GM18867 (cell line): ENCODE measurements at regions not wholly inside any gene's neighbourhood (a gene's known extent, or its start where the extent isn't known, plus 50 kb on each side); places are given as distances from the start of the nearest gene placed in this dataset.
A peak's percentile ranks its signal among the peaks of the same experiment; 100 is the strongest.

Source experiments
- ATAC-seq: cut with Tn5 transposase; IDR thresholded peaks from one replicate; pipeline ENCODE4 v1.9.1; 2021; ENCODE audit warnings: mild to moderate bottlenecking, moderate library complexity; ENCODE audit not compliant: unreplicated experiment

- no peak for ATAC-seq
Measured at GRCh38 chr2:213202011-213202410, 50.6 kb upstream of the IKZF2 start.

- no peak for ATAC-seq
Measured at GRCh38 chr2:213205944-213206343, 54.5 kb upstream of the IKZF2 start.

GRCh38 chr2:213213186-213213585, 61.8 kb upstream of the IKZF2 start:
- ATAC-seq = no peak

- ATAC-seq = no peak
Measured at GRCh38 chr2:213214209-213214608, 62.8 kb upstream of the IKZF2 start.

GRCh38 chr2:213216461-213216860, 65.0 kb upstream of the IKZF2 start:
- no peak for ATAC-seq

GRCh38 chr2:213219816-213220215, 64.4 kb upstream of the SPAG16 start:
- ATAC-seq = no peak

DNA sequence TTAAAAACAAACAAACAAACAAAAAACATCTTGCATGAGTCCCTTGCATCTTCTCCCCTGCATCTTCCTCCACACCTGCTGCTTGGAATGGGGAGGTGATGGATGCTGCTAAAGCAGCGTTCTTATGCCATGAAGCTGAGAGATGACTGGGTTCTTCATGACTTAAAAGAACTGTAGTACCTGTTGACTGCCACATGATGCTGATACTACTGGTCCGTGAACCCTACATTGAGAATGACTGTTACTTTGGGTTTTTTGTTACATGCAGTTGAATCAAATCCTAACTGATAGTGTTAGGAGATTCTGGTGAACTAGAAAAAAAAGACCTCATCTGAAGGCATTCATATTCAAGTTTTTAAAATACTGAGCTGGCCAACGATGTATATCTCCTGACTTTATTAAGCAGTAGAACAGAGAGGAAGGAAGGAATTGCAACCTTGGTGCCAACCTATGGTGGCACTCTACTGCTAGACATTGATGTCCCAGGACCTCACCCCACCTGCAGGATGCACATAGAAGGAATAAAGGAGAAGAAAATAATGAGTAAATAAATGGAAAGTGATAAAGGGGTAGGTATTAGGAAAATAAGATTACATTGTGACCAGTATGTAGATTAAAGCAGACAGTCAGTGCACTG, 63.2 kb upstream of the SPAG16 start:
- peak; percentile 83 for ATAC-seq

- ATAC-seq = no peak
Measured at GRCh38 chr2:213221957-213222356, 62.3 kb upstream of the SPAG16 start.

DNA sequence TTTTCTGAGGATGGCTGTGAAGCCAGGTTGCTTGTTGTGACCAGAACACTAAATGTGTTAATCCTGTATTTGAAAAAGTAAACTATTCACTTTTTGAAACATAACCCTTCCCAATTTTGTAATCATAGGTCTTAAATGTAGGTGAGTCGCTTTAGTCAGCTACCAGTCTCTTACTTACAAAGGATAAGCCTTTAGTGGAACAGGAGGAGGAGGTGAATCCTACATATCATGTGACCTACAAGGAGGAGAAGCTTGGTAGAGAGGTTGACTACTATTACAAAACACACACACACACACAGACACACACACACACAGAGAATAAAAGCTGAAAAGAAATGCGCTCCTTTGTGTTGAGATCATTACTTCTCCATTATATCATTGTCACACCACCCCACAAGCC, 59.9 kb upstream of the SPAG16 start:
- no peak for ATAC-seq

DNA sequence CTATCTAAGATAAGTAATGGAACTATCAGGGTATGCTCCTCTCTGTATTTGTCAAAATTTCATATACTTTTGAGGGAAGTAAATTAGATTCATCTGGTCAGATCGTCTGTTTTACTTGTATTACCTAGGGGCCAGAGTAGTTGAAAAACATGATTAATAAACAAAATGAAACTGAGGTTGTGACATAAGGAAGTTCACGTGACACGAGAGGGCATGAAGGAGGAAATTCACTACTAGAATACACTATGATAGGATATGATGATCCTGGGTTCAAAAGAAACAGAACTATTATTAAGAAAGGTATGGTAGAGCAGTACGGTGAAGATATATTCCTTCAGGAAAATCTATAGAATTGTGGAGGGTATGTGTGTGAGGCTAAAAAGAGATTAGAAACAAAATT, 58.4 kb upstream of the SPAG16 start:
- ATAC-seq = no peak

GRCh38 chr2:213227458-213227857, 56.8 kb upstream of the SPAG16 start:
- peak; percentile 91 for ATAC-seq

DNA sequence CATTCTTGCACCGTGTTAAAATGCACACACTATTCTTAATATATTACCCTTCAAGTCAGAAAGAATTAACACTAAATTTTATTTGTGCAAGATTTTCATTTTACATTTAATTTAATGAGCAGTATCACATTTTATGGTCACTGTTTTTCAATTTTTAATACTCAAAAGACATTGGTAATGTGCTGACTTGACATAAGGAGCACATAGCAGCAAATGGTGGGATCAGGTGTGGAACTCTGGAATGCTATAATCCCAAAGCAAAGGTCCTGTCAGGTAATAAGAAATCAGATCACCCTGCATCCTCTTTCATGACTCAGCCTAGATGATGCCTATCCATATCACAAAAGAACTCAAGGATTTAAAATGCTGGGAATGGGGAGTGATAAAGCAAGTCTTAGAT, 55.6 kb upstream of the SPAG16 start:
- no peak for ATAC-seq

DNA sequence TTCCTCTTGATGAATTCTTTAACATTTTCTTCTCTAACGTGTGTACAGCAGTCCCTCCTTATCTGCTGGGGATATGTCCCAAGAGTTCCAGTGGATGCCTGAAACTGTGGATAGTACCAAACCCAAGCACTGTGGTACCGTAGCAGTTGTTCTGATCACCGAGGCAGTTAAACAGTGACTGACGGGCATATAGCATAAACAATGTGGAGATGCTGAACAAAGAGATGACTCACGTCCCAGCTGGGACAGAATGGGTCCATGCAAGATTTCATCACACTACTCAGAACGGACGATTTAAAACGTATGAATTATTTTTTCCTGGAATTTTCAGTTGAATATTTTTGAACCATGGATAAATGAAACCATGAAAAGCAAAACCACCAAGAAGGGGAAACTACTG, 54.5 kb upstream of the SPAG16 start:
- no peak for ATAC-seq

DNA sequence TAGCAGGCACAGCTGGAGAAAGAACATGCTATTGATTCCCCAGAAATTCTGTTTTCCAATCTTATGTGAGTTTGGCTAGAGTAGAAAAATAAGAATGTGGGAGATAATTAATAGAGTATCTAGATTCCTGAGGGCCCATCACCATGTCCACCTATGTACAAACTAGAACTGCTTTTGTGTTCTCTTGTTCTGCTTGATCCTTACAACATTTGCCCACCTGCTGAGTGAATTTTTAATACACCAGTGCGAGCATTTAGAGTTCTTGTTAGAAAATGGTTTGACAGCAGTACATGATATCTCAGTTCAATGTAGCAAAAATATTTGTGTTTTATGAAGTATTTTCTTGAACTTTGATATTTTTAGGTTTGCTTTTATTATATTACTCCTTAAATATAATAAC, 52.3 kb upstream of the SPAG16 start:
- ATAC-seq = no peak

GRCh38 chr2:213232649-213233437, 51.4 kb upstream of the SPAG16 start:
- ATAC-seq = peak; percentile 95

DNA sequence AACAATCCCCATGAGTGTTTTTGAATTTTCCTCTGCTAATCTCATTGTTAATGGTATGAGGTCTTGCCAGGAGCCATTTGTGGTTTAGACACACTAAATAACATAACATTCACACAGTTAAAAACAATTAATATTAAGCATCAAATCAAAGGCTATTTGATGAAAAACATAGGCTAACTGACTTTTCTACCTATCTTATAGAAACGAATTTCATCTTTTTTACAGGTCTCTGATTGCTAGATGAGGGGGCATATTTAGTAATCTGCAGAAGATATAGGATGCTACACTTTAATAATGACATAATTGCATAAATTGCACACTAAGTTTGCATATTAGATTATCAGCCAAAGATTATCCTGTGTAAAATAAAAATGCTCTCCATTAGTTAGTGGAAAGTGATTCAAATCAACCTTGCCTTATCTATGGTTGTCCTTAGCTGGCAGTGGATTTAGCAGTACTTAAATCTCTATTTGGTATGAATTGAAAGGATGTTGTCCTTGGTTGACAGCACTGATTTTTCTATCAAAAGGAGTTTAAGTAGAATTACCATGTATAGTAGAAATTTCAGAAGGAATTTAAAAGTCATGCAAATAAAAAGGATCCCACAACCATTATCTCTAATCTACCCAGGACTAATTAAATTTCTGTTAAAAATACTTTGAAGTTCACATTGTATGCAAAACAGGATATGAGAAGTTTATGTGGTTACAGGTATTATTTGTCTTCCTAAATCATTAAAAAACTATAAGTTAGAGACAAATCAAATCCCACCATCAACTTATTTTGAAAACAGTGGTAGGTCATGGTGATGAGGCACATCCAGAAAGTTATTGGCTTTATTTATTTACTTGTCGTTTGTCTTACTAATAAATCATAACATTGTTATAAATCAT, 50.6 kb upstream of the SPAG16 start:
- ATAC-seq = no peak
